ENCODE measurements at regions not wholly inside any gene's neighbourhood (a gene's known extent, or its start where the extent isn't known, plus 50 kb on each side); places are given as distances from the start of the nearest gene placed in this dataset.

- no peak for DNase-seq
- Histone ChIP-seq H3K9me3 (peaks cover 0 to 5% (median under 1%) of the 10 kb centered on the region in 8 donors), H3K4me1 (peaks cover 11 to 67% (median 42%) of the 10 kb centered on the region in 6 donors), H3K27me3 (replicated peaks in 1 of 7) (no peaks in the 10 kb centered on the region), H3K27ac (peak overlapping the region in 6 of 8 donors; percentile 15 to 70 (median 40)), H3K36me3 (no peaks in the 10 kb centered on the region), H3K4me3 (no peak overlapping the region)
- intact Hi-C loops (cut with DNase I; ENCODE audit: low total_unique reads): no loop called here
- TF ChIP-seq, protein P1, sequence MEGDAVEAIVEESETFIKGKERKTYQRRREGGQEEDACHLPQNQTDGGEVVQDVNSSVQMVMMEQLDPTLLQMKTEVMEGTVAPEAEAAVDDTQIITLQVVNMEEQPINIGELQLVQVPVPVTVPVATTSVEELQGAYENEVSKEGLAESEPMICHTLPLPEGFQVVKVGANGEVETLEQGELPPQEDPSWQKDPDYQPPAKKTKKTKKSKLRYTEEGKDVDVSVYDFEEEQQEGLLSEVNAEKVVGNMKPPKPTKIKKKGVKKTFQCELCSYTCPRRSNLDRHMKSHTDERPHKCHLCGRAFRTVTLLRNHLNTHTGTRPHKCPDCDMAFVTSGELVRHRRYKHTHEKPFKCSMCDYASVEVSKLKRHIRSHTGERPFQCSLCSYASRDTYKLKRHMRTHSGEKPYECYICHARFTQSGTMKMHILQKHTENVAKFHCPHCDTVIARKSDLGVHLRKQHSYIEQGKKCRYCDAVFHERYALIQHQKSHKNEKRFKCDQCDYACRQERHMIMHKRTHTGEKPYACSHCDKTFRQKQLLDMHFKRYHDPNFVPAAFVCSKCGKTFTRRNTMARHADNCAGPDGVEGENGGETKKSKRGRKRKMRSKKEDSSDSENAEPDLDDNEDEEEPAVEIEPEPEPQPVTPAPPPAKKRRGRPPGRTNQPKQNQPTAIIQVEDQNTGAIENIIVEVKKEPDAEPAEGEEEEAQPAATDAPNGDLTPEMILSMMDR (IDR thresholded peaks at IDR 0.05 in 8 of 11, conservative IDR thresholded peaks at IDR 0.05 in 3 of 11): no peak
- no peak for TF ChIP-seq POLR2A (IDR thresholded peaks at IDR 0.05)
- 62 to 75% (median 68%) methylated on average over 3 of the region's 3 CpGs for WGBS, 5 donors
These were observed 73.2 kb upstream of the DUSP22 start for GRCh38 chr6:219019-219570.

GRCh38 chr6:219641-220198 is 72.6 kb upstream of the DUSP22 start:
- peaks cover 11 to 69% (median 42%) of the 10 kb centered on the region in 6 donors for H3K4me1 ChIP-seq
- H3K4me3 ChIP-seq: peak overlapping the region in 1 of 8 donors; percentile 15
- no peaks in the 10 kb centered on the region for H3K27me3 ChIP-seq (replicated peaks in 1 of 7)
- 29 to 42% (median 39%) methylated on average over 15 to 17 of the region's 17 CpGs for WGBS, 5 donors
- H3K27ac ChIP-seq: peak overlapping the region in 3 of 8 donors; percentile 53 to 70 (median 59)
- peak; percentile 18 to 62 (median 42) for TF ChIP-seq POLR2AphosphoS5 (IDR thresholded peaks at IDR 0.05)
- TF ChIP-seq, protein P1 (IDR thresholded peaks at IDR 0.05 in 8 of 11, conservative IDR thresholded peaks at IDR 0.05 in 3 of 11): no peak
- no peaks in the 10 kb centered on the region for H3K9me3 ChIP-seq
- peak; percentile 91 for DNase-seq
- no peaks in the 10 kb centered on the region for H3K36me3 ChIP-seq
- intact Hi-C loops (cut with DNase I; ENCODE audit: low total_unique reads): no loop called here

GRCh38 chr6:220312-220711 is 72.0 kb upstream of the DUSP22 start:
- 78 to 89% (median 80%) methylated on average over 4 of the region's 4 CpGs for WGBS, 5 donors
- Histone ChIP-seq H3K27ac (no peak overlapping the region), H3K36me3 (no peaks in the 10 kb centered on the region), H3K9me3 (no peaks in the 10 kb centered on the region), H3K4me1 (peaks cover 16 to 73% (median 47%) of the 10 kb centered on the region in 6 donors), H3K4me3 (no peak overlapping the region), H3K27me3 (replicated peaks in 1 of 7) (no peaks in the 10 kb centered on the region)
- no peak for TF ChIP-seq POLR2AphosphoS5 (IDR thresholded peaks at IDR 0.05)
- TF ChIP-seq, protein P1 (IDR thresholded peaks at IDR 0.05 in 8 of 11, conservative IDR thresholded peaks at IDR 0.05 in 3 of 11): no peak
- no peak for TF ChIP-seq POLR2A (IDR thresholded peaks at IDR 0.05)
- intact Hi-C loops (cut with DNase I; ENCODE audit: low total_unique reads): no loop called here
- no peak for DNase-seq

- H3K27ac ChIP-seq: peak overlapping the region in 1 of 8 donors; percentile 11
- H3K36me3 ChIP-seq: no peaks in the 10 kb centered on the region
- intact Hi-C loops (cut with DNase I; ENCODE audit: low total_unique reads): no loop called here
- no peaks in the 10 kb centered on the region for H3K27me3 ChIP-seq (replicated peaks in 1 of 7)
- WGBS, 5 donors: 47 to 63% (median 56%) methylated on average over 16 of the region's 16 CpGs
- H3K9me3 ChIP-seq: no peaks in the 10 kb centered on the region
- TF ChIP-seq POLR2A (IDR thresholded peaks at IDR 0.05) (no peak), POLR2AphosphoS5 (IDR thresholded peaks at IDR 0.05) (no peak)
- TF ChIP-seq, protein P1 (IDR thresholded peaks at IDR 0.05 in 8 of 11, conservative IDR thresholded peaks at IDR 0.05 in 3 of 11): no peak
- peaks cover 17 to 74% (median 50%) of the 10 kb centered on the region in 6 donors for H3K4me1 ChIP-seq
- H3K4me3 ChIP-seq: no peak overlapping the region
- no peak for DNase-seq
These were observed 71.4 kb upstream of the DUSP22 start for GRCh38 chr6:220721-221475.
